H1 (cell line): ENCODE measurements at regions not wholly inside any gene's neighbourhood (a gene's known extent, or its start where the extent isn't known, plus 50 kb on each side); places are given as distances from the start of the nearest gene placed in this dataset.

ENCODE experiments used
- CTCF ChIA-PET: fragments of 300-600 bp; sonication (Branson Sonifier 250); formaldehyde crosslinking; loops from one replicate; lab custom pipeline; 2021; ENCODE audit not compliant: partially characterized antibody; lab: Charles Lee
- POLR2A ChIA-PET: fragments of 300-600 bp; sonication (Branson Sonifier 250); formaldehyde crosslinking; loops from one replicate; lab custom pipeline; 2021; ENCODE audit warnings: inconsistent platforms; ENCODE audit not compliant: partially characterized antibody; lab: Charles Lee
- DNase-seq, 2 experiments: peaks; one replicate each; pipeline versions ENCODE4 v3.0.0 to v3.0.0-alpha.2; 2010 to 2022; ENCODE audit warnings: low spot score in 2 of 2, low read depth in 1 of 2, mixed read lengths in 1 of 2
- FAIRE-seq: peaks from 2 replicates; lab custom pipeline; 2011; peaks lifted over from hg19 to GRCh38; lab: Jason Lieb, UNC
- H2AFZ ChIP-seq: 2 replicates; pipeline ENCODE4 v1.8.1; 2012; ENCODE audit warnings: low read length, inconsistent platforms
- H2AK5ac ChIP-seq: 2 replicates; pipeline ENCODE4 v1.6.1; 2013; ENCODE audit warnings: low read depth, low read length
- H2BK120ac ChIP-seq: replicated peaks from 2 replicates; pipeline ENCODE3; 2013; ENCODE audit warnings: low read depth, low read length, inconsistent platforms
- H2BK12ac ChIP-seq: 2 replicates; pipeline ENCODE4 v1.6.1; 2013; ENCODE audit warnings: low read depth, low read length
- H2BK15ac ChIP-seq: 2 replicates; pipeline ENCODE4 v1.6.1; 2013; ENCODE audit warnings: low read length
- H2BK20ac ChIP-seq: 2 replicates; pipeline ENCODE4 v1.6.1; 2013; ENCODE audit warnings: low read length
- H2BK5ac ChIP-seq: 2 replicates; pipeline ENCODE4 v1.6.1; 2013; ENCODE audit warnings: low read depth, low read length
- H3K14ac ChIP-seq: 2 replicates; pipeline ENCODE4 v1.6.1; 2013; ENCODE audit warnings: inconsistent platforms; ENCODE audit not compliant: insufficient read length
- H3K18ac ChIP-seq: 2 replicates; pipeline ENCODE4 v1.6.1; 2013; ENCODE audit warnings: low read length; ENCODE audit errors: extremely low read depth
- H3K23ac ChIP-seq: 2 replicates; pipeline ENCODE4 v1.6.1; 2013; ENCODE audit warnings: inconsistent platforms; ENCODE audit not compliant: insufficient read length
- H3K23me2 ChIP-seq: 2 replicates; pipeline ENCODE4 v1.6.1; 2013; ENCODE audit warnings: low read depth, low read length
- H3K27ac ChIP-seq: 2 replicates; pipeline ENCODE4 v1.6.1; 2011; ENCODE audit warnings: low read depth, low read length, inconsistent platforms
- H3K27me3 ChIP-seq, 4 experiments: replicated peaks in 1 of 4; 1 replicate in 1 of 4; 2 replicates in 3 of 4; pipeline versions ENCODE4 v1.6.1 to v1.8.1; 2011 to 2013; ENCODE audit warnings: low read length in 3 of 4, mild to moderate bottlenecking in 3 of 4, inconsistent platforms in 2 of 4, mixed read lengths in 2 of 4, moderate library complexity in 1 of 4; ENCODE audit not compliant: control insufficient read depth in 3 of 4, insufficient read depth in 3 of 4; ENCODE audit errors: extremely low read depth in 1 of 4
- H3K36me3 ChIP-seq, 4 experiments: 2 replicates each; pipeline versions ENCODE4 v1.6.1 to v1.8.1; 2011 to 2013; ENCODE audit warnings: mild to moderate bottlenecking in 4 of 4, low read length in 3 of 4, moderate library complexity in 2 of 4, control low read depth in 1 of 4, inconsistent platforms in 1 of 4; ENCODE audit not compliant: insufficient read depth in 4 of 4, control insufficient read depth in 2 of 4
- H3K4ac ChIP-seq: replicated peaks from 2 replicates; pipeline ENCODE3; 2013; ENCODE audit warnings: low read length, low read depth, mixed read lengths, inconsistent platforms; ENCODE audit not compliant: insufficient read length
- H3K4me1 ChIP-seq, 4 experiments: replicated peaks in 1 of 4; 1 replicate in 1 of 4; 2 replicates in 3 of 4; pipeline versions ENCODE4 v1.6.1 to v1.8.1; 2011 to 2013; ENCODE audit warnings: low read length in 3 of 4, inconsistent platforms in 2 of 4, mixed read lengths in 1 of 4; ENCODE audit not compliant: insufficient read depth in 4 of 4, control insufficient read depth in 3 of 4
- H3K4me2 ChIP-seq, 2 experiments: 2 replicates each; pipeline versions ENCODE4 v1.6.1 to v1.8.1; 2011 to 2013; ENCODE audit warnings: low read depth in 2 of 2, low read length in 2 of 2, control low read depth in 1 of 2, inconsistent platforms in 1 of 2, mild to moderate bottlenecking in 1 of 2; ENCODE audit not compliant: insufficient read depth in 1 of 2
- H3K4me3 ChIP-seq, 4 experiments: fragments of 200-600, 300-600 bp in 1 of 4; sonication (generic), shearing (Covaris generic), sonication (Bioruptor Twin) in 1 of 4; 2 replicates each; pipeline versions ENCODE4 v1.5.1 to v1.8.1; 2011 to 2016; ENCODE audit warnings: low read length in 4 of 4, low read depth in 3 of 4, control low read depth in 2 of 4, inconsistent platforms in 2 of 4, mild to moderate bottlenecking in 2 of 4, mixed read lengths in 1 of 4, moderate library complexity in 1 of 4; ENCODE audit not compliant: insufficient read depth in 2 of 4; ENCODE audit errors: extremely low read depth in 1 of 4
- H3K56ac ChIP-seq: replicated peaks from 2 replicates; pipeline ENCODE3; 2013; ENCODE audit warnings: low read depth, mild to moderate bottlenecking, mixed read lengths, low read length, inconsistent platforms; ENCODE audit not compliant: insufficient read length
- H3K79me1 ChIP-seq: 2 replicates; pipeline ENCODE4 v1.6.1; 2013; ENCODE audit warnings: low read depth, low read length, control low read depth
- H3K79me2 ChIP-seq, 2 experiments: 2 replicates each; pipeline versions ENCODE4 v1.6.1 to v1.8.1; 2012 to 2013; ENCODE audit warnings: low read length in 2 of 2, mild to moderate bottlenecking in 2 of 2, inconsistent platforms in 1 of 2; ENCODE audit not compliant: insufficient read depth in 2 of 2, control insufficient read depth in 1 of 2
- H3K9ac ChIP-seq, 4 experiments: replicated peaks in 1 of 4; 1 replicate in 1 of 4; 2 replicates in 3 of 4; pipeline versions ENCODE4 v1.6.1 to v1.8.1; 2011 to 2013; ENCODE audit warnings: low read depth in 3 of 4, low read length in 3 of 4, control low read depth in 2 of 4, mild to moderate bottlenecking in 2 of 4, moderate library complexity in 2 of 4, inconsistent platforms in 1 of 4; ENCODE audit errors: extremely low read depth in 1 of 4
- H3K9me3 ChIP-seq, 2 experiments: 2 replicates each; pipeline versions ENCODE4 v1.6.1 to v1.8.1; 2012 to 2013; ENCODE audit warnings: mild to moderate bottlenecking in 2 of 2, moderate library complexity in 2 of 2, control low read depth in 1 of 2, inconsistent platforms in 1 of 2, low read depth in 1 of 2, low read length in 1 of 2, mixed read lengths in 1 of 2; ENCODE audit not compliant: insufficient read depth in 2 of 2
- H4K20me1 ChIP-seq, 2 experiments: replicated peaks in 1 of 2; 2 replicates each; pipeline versions ENCODE3 to v1.8.1; 2011 to 2013; ENCODE audit warnings: inconsistent platforms in 2 of 2, low read length in 2 of 2, mild to moderate bottlenecking in 1 of 2; ENCODE audit not compliant: insufficient read depth in 2 of 2, control insufficient read depth in 1 of 2
- H4K5ac ChIP-seq: 2 replicates; pipeline ENCODE4 v1.6.1; 2013; ENCODE audit warnings: low read length, low read depth, mixed read lengths, inconsistent platforms; ENCODE audit not compliant: insufficient read length
- H4K8ac ChIP-seq: 2 replicates; pipeline ENCODE4 v1.8.0; 2013; ENCODE audit warnings: mild to moderate bottlenecking, moderate library complexity, low read length, inconsistent platforms; ENCODE audit not compliant: insufficient read depth; ENCODE audit errors: extremely low read depth
- H4K91ac ChIP-seq: replicated peaks from 2 replicates; pipeline ENCODE3; 2013; ENCODE audit warnings: low read length, mixed read lengths, inconsistent platforms; ENCODE audit not compliant: insufficient read length
- KDM4A ChIP-seq: IDR thresholded peaks from one replicate; pipeline ENCODE4 v1.7.1; 2012; ENCODE audit warnings: low read depth, mild to moderate bottlenecking, moderate library complexity, low read length, inconsistent platforms; ENCODE audit not compliant: severe bottlenecking
- RXRA ChIP-seq: IDR thresholded peaks from 2 replicates; pipeline ENCODE4 v1.6.1; 2011; ENCODE audit warnings: low read depth, mild to moderate bottlenecking, low read length, moderate library complexity; ENCODE audit not compliant: insufficient read depth
- SP2 ChIP-seq: IDR thresholded peaks from 2 replicates; pipeline ENCODE4 v1.6.1; 2012; ENCODE audit warnings: mild to moderate bottlenecking, low read length, inconsistent platforms
- TAF7 ChIP-seq: optimal IDR thresholded peaks from 2 replicates; pipeline ENCODE3; 2011; ENCODE audit warnings: low read depth, mild to moderate bottlenecking, inconsistent platforms, low read length, moderate library complexity, borderline replicate concordance
- whole genome bisulfite sequencing, 2 experiments: shearing (Covaris generic) in 1 of 2; methylation state at CpG; one replicate each; pipeline versions ENCODE4 v1.1.6 to v1.1.7; 2013 to 2015; ENCODE audit warnings: low lambda C conversion rate in 2 of 2, mixed read lengths in 2 of 2, inconsistent platforms in 1 of 2, low coverage in 1 of 2, missing lambda C conversion rate in 1 of 2; ENCODE audit not compliant: insufficient replicate concordance in 2 of 2, insufficient coverage in 1 of 2, insufficient read length in 1 of 2; ENCODE audit errors: extremely low coverage in 1 of 2, missing lambda C conversion rate in 1 of 2; 5-methylcytosine and 5-hydroxymethylcytosine counted together
- TF ChIP-seq, protein P1 (sequence below): IDR thresholded peaks from 2 replicates; pipeline ENCODE4 v1.6.1; 2011; ENCODE audit warnings: low read depth, mild to moderate bottlenecking, low read length; ENCODE audit not compliant: insufficient read depth

- FAIRE-seq (no peak), DNase-seq (no peak)
- Histone ChIP-seq H4K5ac (no peak overlapping the region), H3K79me2 (no peaks in the 10 kb centered on the region), H3K9ac (no peak overlapping the region), H2AK5ac (no peak overlapping the region), H2BK5ac (no peak overlapping the region), H2BK120ac (no peak overlapping the region), H3K18ac (no peak overlapping the region), H3K4me2 (no peak overlapping the region), H3K79me1 (no peaks in the 10 kb centered on the region), H3K23me2 (no peaks in the 10 kb centered on the region), H3K27me3 (no peaks in the 10 kb centered on the region), H3K9me3 (no peaks in the 10 kb centered on the region), H3K27ac (no peak overlapping the region), H4K91ac (no peak overlapping the region), H2BK12ac (no peak overlapping the region), H2AFZ (no peak overlapping the region), H3K4ac (no peak overlapping the region), H4K20me1 (no peaks in the 10 kb centered on the region), H4K8ac (no peak overlapping the region), H3K56ac (no peak overlapping the region), H3K23ac (no peak overlapping the region), H2BK20ac (no peak overlapping the region), H3K14ac (no peak overlapping the region), H3K4me1 (peaks cover 0 to 4% (median 0%) of the 10 kb centered on the region in 4 experiments; a peak in 1 of 7 replicates), H3K36me3 (no peaks in the 10 kb centered on the region), H3K4me3 (no peak overlapping the region), H2BK15ac (no peak overlapping the region)
- ChIA-PET CTCF (interaction anchor here (0.9 kb wide), 1 partner anchor 35 kb away, joined by 3 read pairs; no protein-coding TSS in a partner anchor), POLR2A (no interaction called here)
- 94% methylated on average over 2 of the region's 2 CpGs; no CpG with 5 or more reads in 1 of the 2 experiments for WGBS, 2 experiments
- no peak for TF ChIP-seq RXRA
- TF ChIP-seq SP2, result no peak
- no peak for TF ChIP-seq TAF7
- TF ChIP-seq, protein P1, sequence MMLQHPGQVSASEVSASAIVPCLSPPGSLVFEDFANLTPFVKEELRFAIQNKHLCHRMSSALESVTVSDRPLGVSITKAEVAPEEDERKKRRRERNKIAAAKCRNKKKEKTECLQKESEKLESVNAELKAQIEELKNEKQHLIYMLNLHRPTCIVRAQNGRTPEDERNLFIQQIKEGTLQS, result no peak
- no peak for TF ChIP-seq KDM4A
These were observed 173.2 kb upstream of the ZNF804A start for GRCh38 chr2:184425083-184425482.
